ENCODE measurements at regions not wholly inside any gene's neighbourhood (a gene's known extent, or its start where the extent isn't known, plus 50 kb on each side); places are given as distances from the start of the nearest gene placed in this dataset.

DNA sequence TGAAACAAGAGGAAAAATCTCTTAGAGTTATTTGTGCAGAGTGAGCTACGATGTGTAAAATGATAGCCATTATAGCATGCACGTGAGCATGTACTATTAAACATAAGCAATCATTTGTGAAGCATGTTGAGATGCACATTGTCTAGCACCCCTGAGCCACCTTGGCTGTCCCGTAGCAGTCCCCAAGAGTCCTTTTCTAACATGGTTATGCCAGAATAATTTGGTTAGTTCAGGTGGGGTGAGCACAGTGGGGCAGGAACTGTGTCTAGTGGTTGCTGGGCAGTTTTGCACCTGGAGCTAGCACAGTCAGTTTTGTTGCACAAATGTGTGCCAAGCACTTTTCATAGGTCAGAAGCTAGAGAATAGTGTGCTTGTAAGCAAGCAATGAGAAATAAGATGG, 809.8 kb downstream of the RNF144A start:
- TF ChIP-seq CREB1 (IDR thresholded peaks at IDR 0.05; ENCODE audit: low read depth) (no peak), TCF12 (IDR thresholded peaks at IDR 0.05; ENCODE audit: low read depth) (no peak)
- TF ChIP-seq, protein P1, sequence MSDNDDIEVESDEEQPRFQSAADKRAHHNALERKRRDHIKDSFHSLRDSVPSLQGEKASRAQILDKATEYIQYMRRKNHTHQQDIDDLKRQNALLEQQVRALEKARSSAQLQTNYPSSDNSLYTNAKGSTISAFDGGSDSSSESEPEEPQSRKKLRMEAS (IDR thresholded peaks at IDR 0.05), result no peak
- TF ChIP-seq, protein P2, sequence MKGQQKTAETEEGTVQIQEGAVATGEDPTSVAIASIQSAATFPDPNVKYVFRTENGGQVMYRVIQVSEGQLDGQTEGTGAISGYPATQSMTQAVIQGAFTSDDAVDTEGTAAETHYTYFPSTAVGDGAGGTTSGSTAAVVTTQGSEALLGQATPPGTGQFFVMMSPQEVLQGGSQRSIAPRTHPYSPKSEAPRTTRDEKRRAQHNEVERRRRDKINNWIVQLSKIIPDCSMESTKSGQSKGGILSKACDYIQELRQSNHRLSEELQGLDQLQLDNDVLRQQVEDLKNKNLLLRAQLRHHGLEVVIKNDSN (IDR thresholded peaks at IDR 0.05), result no peak

DNA sequence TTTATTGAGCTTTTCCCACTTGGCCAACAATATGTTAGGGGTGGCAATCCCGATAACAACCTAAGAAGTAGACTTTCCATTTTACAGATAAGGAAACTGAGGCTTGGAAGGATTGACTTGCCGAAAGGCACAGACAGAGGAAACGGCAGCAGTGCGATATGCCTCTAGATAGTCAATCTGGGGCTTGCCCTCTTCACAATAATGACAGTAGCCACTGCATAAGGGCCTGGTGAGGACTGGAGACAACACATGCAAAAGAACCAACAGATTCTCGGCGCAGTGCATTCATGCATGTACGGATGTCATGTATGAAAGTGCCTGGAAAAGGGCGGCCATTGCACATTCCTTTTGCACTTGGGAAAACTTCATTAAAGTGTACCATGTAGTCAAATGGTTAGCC, 811.2 kb downstream of the RNF144A start:
- TF ChIP-seq TEAD4 (IDR thresholded peaks at IDR 0.05) (no peak), NFIC (IDR thresholded peaks at IDR 0.05) (no peak), CREB1 (IDR thresholded peaks at IDR 0.05; ENCODE audit: low read depth) (no peak), TAF1 (IDR thresholded peaks at IDR 0.05; ENCODE audit: low read depth) (no peak), YY1 (IDR thresholded peaks at IDR 0.05; ENCODE audit: low read depth) (no peak)

DNA sequence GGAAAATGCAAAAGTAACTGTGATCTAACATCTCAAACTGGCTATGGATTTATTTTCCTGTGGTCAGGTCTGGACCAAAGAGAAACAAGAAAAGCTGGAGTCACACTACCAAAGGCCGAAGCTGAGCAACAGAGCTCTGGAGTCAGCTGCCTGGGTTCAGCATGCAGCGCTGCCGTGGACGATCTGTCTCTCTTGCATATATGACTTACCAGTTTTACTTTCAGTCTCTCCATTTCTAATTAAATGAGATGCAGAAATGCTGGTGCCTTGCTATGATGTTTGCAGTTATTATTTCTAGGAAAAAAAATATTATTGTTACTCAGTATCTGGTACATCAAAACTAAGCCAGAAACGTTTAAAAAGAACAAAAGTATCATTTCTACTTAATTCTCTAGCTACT, 813.2 kb downstream of the RNF144A start:
- TF ChIP-seq CREB1 (IDR thresholded peaks at IDR 0.05; ENCODE audit: low read depth) (no peak), YY1 (IDR thresholded peaks at IDR 0.05; ENCODE audit: low read depth) (no peak), EGR1 (IDR thresholded peaks at IDR 0.05) (no peak), CEBPB (IDR thresholded peaks at IDR 0.05) (no peak), FOXM1 (IDR thresholded peaks at IDR 0.05; ENCODE audit: borderline replicate concordance, low read depth) (no peak), TCF12 (IDR thresholded peaks at IDR 0.05; ENCODE audit: low read depth) (no peak), EP300 (IDR thresholded peaks at IDR 0.05; ENCODE audit: borderline replicate concordance) (no peak), TAF1 (IDR thresholded peaks at IDR 0.05; ENCODE audit: low read depth) (no peak), NFIC (IDR thresholded peaks at IDR 0.05) (no peak), RAD21 (IDR thresholded peaks at IDR 0.05; ENCODE audit: low read depth) (no peak), TEAD4 (IDR thresholded peaks at IDR 0.05) (no peak), ZBTB7A (IDR thresholded peaks at IDR 0.05; ENCODE audit: low read depth) (no peak)
- TF ChIP-seq, protein P1 (IDR thresholded peaks at IDR 0.05), result no peak
- TF ChIP-seq, protein P2 (IDR thresholded peaks at IDR 0.05), result no peak
- TF ChIP-seq, protein P3, sequence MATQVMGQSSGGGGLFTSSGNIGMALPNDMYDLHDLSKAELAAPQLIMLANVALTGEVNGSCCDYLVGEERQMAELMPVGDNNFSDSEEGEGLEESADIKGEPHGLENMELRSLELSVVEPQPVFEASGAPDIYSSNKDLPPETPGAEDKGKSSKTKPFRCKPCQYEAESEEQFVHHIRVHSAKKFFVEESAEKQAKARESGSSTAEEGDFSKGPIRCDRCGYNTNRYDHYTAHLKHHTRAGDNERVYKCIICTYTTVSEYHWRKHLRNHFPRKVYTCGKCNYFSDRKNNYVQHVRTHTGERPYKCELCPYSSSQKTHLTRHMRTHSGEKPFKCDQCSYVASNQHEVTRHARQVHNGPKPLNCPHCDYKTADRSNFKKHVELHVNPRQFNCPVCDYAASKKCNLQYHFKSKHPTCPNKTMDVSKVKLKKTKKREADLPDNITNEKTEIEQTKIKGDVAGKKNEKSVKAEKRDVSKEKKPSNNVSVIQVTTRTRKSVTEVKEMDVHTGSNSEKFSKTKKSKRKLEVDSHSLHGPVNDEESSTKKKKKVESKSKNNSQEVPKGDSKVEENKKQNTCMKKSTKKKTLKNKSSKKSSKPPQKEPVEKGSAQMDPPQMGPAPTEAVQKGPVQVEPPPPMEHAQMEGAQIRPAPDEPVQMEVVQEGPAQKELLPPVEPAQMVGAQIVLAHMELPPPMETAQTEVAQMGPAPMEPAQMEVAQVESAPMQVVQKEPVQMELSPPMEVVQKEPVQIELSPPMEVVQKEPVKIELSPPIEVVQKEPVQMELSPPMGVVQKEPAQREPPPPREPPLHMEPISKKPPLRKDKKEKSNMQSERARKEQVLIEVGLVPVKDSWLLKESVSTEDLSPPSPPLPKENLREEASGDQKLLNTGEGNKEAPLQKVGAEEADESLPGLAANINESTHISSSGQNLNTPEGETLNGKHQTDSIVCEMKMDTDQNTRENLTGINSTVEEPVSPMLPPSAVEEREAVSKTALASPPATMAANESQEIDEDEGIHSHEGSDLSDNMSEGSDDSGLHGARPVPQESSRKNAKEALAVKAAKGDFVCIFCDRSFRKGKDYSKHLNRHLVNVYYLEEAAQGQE (IDR thresholded peaks at IDR 0.05; ENCODE audit: low read depth), result no peak

DNA sequence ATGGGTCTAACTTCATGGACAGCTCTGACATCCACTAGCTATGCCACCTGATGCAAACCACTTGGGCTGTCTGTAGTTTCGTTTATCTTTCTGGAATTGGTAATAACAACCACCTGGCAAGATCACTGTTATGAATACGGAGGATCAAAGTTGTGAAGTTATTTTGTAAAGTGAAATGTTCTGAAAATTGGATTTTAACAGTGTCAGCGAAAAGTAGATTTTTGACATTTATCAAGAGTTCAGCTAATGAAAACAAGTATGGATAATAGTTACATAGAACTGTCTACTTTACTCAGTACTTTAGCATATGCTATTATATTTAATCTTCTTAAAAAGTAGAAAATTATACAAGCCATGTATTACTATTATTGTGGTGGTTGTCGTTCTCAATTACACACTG, 813.8 kb downstream of the RNF144A start:
- TF ChIP-seq RAD21 (IDR thresholded peaks at IDR 0.05; ENCODE audit: low read depth) (no peak), CEBPB (IDR thresholded peaks at IDR 0.05) (no peak), CREB1 (IDR thresholded peaks at IDR 0.05; ENCODE audit: low read depth) (no peak), EP300 (IDR thresholded peaks at IDR 0.05; ENCODE audit: borderline replicate concordance) (no peak)

DNA sequence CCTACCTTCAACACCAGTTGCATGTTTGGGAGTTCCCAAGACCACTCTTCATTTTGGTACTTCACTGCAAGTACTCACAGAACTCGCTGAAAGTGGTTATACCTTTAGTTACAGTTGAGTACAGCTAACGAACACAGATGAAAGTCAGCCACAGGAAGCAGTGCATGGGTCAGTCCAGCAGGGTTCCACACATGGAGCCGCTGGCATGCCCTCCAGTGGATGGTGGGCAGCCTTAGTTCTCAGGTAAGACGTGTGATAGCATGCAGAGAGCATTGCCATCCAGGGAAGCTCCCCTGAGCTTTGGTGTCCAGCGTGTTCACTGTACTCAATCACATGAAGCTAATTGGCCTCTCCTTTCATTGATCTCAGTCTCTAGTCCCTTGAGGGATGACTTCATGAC, 815.3 kb downstream of the RNF144A start:
- TF ChIP-seq CEBPB (IDR thresholded peaks at IDR 0.05) (no peak), EP300 (IDR thresholded peaks at IDR 0.05; ENCODE audit: borderline replicate concordance) (no peak)

DNA sequence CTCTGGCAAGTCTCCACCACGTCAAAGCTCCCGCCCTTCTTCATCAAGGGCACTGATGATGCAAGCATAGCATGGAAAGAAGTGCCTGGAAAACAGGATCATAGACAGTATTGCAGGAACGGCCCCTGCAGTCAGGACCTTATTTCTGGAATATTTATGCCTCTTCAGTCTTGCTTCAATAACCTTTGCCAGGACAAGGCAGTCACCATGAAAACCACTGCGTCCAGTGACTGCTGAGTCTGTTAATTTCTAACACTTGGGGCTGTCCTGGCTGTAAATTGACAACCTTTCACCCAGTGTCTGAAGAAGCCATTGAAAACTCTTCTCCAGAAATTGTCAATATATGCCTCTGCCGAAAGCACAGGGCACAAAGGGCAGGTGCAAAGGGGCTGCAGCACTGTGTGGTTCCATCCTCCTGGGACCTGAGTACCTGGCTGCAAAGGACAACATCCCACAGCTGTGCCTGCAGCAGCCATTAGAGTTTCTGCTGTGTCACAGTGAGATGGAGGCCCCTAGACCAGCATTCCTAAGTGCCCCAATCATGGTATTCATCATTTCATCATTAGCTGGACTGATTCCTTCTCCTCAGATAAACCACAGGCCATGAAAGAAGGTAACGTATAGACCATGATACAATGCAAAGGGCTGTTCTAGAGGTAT, 819.6 kb downstream of the RNF144A start:
- TF ChIP-seq EP300 (IDR thresholded peaks at IDR 0.05; ENCODE audit: borderline replicate concordance), result no peak
- TF ChIP-seq TAF1 (IDR thresholded peaks at IDR 0.05; ENCODE audit: low read depth), result no peak
- TF ChIP-seq CEBPB (IDR thresholded peaks at IDR 0.05), result no peak
- no peak for TF ChIP-seq NFIC (IDR thresholded peaks at IDR 0.05)
- no peak for TF ChIP-seq TEAD4 (IDR thresholded peaks at IDR 0.05)
- TF ChIP-seq, protein P3 (IDR thresholded peaks at IDR 0.05; ENCODE audit: low read depth), result no peak
- TF ChIP-seq, protein P2 (IDR thresholded peaks at IDR 0.05), result no peak
- no peak for TF ChIP-seq RAD21 (IDR thresholded peaks at IDR 0.05; ENCODE audit: low read depth)
- TF ChIP-seq TCF12 (IDR thresholded peaks at IDR 0.05; ENCODE audit: low read depth), result no peak
- no peak for TF ChIP-seq EGR1 (IDR thresholded peaks at IDR 0.05)
- TF ChIP-seq CREB1 (IDR thresholded peaks at IDR 0.05; ENCODE audit: low read depth), result no peak
- no peak for TF ChIP-seq YY1 (IDR thresholded peaks at IDR 0.05; ENCODE audit: low read depth)
- TF ChIP-seq, protein P1 (IDR thresholded peaks at IDR 0.05), result no peak
- no peak for TF ChIP-seq FOXM1 (IDR thresholded peaks at IDR 0.05; ENCODE audit: borderline replicate concordance, low read depth)
